ENCODE measurements at regions not wholly inside any gene's neighbourhood (a gene's known extent, or its start where the extent isn't known, plus 50 kb on each side); places are given as distances from the start of the nearest gene placed in this dataset.

GRCh38 chr10:44196336-44196735, 188.6 kb downstream of the CXCL12 start:
- Histone ChIP-seq H3K9ac (ENCODE audit: low read depth in 2 of 2, low read length in 2 of 2) (no peak overlapping the region), H3K9me3 (no peaks in the 10 kb centered on the region), H3K4me3 (no peak overlapping the region), H3K36me3 (no peaks in the 10 kb centered on the region), H3K4me1 (no peaks in the 10 kb centered on the region), H3K27me3 (no peaks in the 10 kb centered on the region), H3K27ac (no peak overlapping the region)
- no peak for TF ChIP-seq CTCF (IDR thresholded peaks at IDR 0.05)
- intact Hi-C loops (cut with DNase I) = no loop called here
- DNase-seq = no peak

GRCh38 chr10:44196008-44196320, 188.9 kb downstream of the CXCL12 start:
- no peaks in the 10 kb centered on the region for H3K36me3 ChIP-seq
- TF ChIP-seq CTCF (IDR thresholded peaks at IDR 0.05) = no peak
- intact Hi-C loops (cut with DNase I) = no loop called here
- no peaks in the 10 kb centered on the region for H3K9me3 ChIP-seq
- DNase-seq = no peak
- H3K27me3 ChIP-seq = no peaks in the 10 kb centered on the region
- no peak overlapping the region for H3K4me3 ChIP-seq
- H3K4me1 ChIP-seq = no peaks in the 10 kb centered on the region
- H3K9ac ChIP-seq (ENCODE audit: low read depth in 2 of 2, low read length in 2 of 2) = no peak overlapping the region
- H3K27ac ChIP-seq = no peak overlapping the region

- no peak for TF ChIP-seq CTCF (IDR thresholded peaks at IDR 0.05)
- H3K9ac ChIP-seq (ENCODE audit: low read depth in 2 of 2, low read length in 2 of 2) = no peak overlapping the region
- no peaks in the 10 kb centered on the region for H3K36me3 ChIP-seq
- intact Hi-C loops (cut with DNase I) = no loop called here
- no peak overlapping the region for H3K4me3 ChIP-seq
- no peak overlapping the region for H3K27ac ChIP-seq
- peak; percentile 57 for DNase-seq
- H3K9me3 ChIP-seq = no peaks in the 10 kb centered on the region
- H3K4me1 ChIP-seq = no peaks in the 10 kb centered on the region
- no peaks in the 10 kb centered on the region for H3K27me3 ChIP-seq
Observed at GRCh38 chr10:44195112-44196007, 189.5 kb downstream of the CXCL12 start.

DNA sequence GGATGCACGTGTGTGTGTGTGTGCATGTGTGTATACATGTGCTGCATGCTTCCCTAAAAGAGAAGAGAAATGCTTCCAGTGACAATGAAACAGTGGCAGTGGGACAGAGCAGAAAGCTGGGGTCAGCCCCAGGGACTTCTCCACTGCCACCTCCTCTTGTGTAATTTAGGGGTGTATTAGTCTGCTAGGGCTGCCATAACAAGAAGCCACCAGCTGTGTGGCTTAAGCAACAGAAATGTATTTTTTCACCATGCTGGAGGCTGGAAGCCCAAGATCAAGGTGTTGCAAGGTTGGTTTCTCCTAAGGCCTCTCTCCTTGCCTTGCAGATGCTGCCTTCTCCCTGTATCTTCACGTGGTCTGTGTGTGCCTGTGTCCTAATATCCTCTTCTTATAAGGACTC, 190.5 kb downstream of the CXCL12 start:
- no peaks in the 10 kb centered on the region for H3K9me3 ChIP-seq
- no peaks in the 10 kb centered on the region for H3K36me3 ChIP-seq
- no peak for DNase-seq
- intact Hi-C loops (cut with DNase I) = no loop called here
- TF ChIP-seq CTCF (IDR thresholded peaks at IDR 0.05) = no peak
- H3K4me1 ChIP-seq = no peaks in the 10 kb centered on the region
- no peaks in the 10 kb centered on the region for H3K27me3 ChIP-seq
- no peak overlapping the region for H3K27ac ChIP-seq
- no peak overlapping the region for H3K9ac ChIP-seq (ENCODE audit: low read depth in 2 of 2, low read length in 2 of 2)
- no peak overlapping the region for H3K4me3 ChIP-seq

- no peak for TF ChIP-seq CTCF (IDR thresholded peaks at IDR 0.05)
- Histone ChIP-seq H3K36me3 (no peaks in the 10 kb centered on the region), H3K27me3 (no peaks in the 10 kb centered on the region), H3K9me3 (no peaks in the 10 kb centered on the region), H3K27ac (no peak overlapping the region), H3K9ac (ENCODE audit: low read depth in 2 of 2, low read length in 2 of 2) (no peak overlapping the region), H3K4me1 (no peaks in the 10 kb centered on the region), H3K4me3 (no peak overlapping the region)
- intact Hi-C loops (cut with DNase I) = no loop called here
- DNase-seq = no peak
Observed at GRCh38 chr10:44193567-44194220, 191.2 kb downstream of the CXCL12 start.
